OCI-LY3 (cell line): ENCODE measurements at regions not wholly inside any gene's neighbourhood (a gene's known extent, or its start where the extent isn't known, plus 50 kb on each side); places are given as distances from the start of the nearest gene placed in this dataset.

Source experiments
- H2AFZ ChIP-seq: fragments of 200-600, 300-600 bp; shearing (Covaris generic); 2 replicates; pipeline ENCODE4 v1.6.0; 2014; ENCODE audit warnings: antibody characterized with exemption, low read depth, low read length
- H3K27ac ChIP-seq: fragments of 200-600, 300-600 bp; sonication (generic); 2 replicates; pipeline ENCODE4 v1.5.1; 2014; ENCODE audit warnings: mild to moderate bottlenecking, low read length, moderate library complexity, mixed read lengths
- H3K27me3 ChIP-seq: fragments of 200-600, 300-600 bp; sonication (generic); 2 replicates; pipeline ENCODE4 v1.6.1; 2014; ENCODE audit warnings: low read depth, low read length, mixed read lengths
- H3K36me3 ChIP-seq: fragments of 200-600, 300-600 bp; sonication (generic); replicated peaks from 2 replicates; pipeline ENCODE3; 2014; ENCODE audit warnings: low read depth, low read length, mixed read lengths
- H3K4me1 ChIP-seq: fragments of 300-600, 200-600 bp; sonication (generic); 2 replicates; pipeline ENCODE4 v1.6.1; 2014; ENCODE audit warnings: low read length, mixed read lengths
- H3K4me2 ChIP-seq: fragments of 200-600, 300-600 bp; sonication (generic); 2 replicates; pipeline ENCODE4 v1.6.1; 2014; ENCODE audit warnings: low read length, mixed read lengths
- H3K4me3 ChIP-seq: fragments of 300-600, 200-600 bp; sonication (generic); 2 replicates; pipeline ENCODE4 v1.5.1; 2014; ENCODE audit warnings: antibody characterized with exemption, mild to moderate bottlenecking, low read length, moderate library complexity
- H3K79me2 ChIP-seq: fragments of 300-600, 200-600 bp; shearing (Covaris generic); 2 replicates; pipeline ENCODE4 v1.6.1; 2014; ENCODE audit warnings: mild to moderate bottlenecking, low read length, mixed read lengths
- H3K9ac ChIP-seq: fragments of 300-600, 200-600 bp; shearing (Covaris generic); 2 replicates; pipeline ENCODE4 v1.6.0; 2014; ENCODE audit warnings: mild to moderate bottlenecking, low read length, moderate library complexity
- H3K9me3 ChIP-seq: fragments of 200-600, 300-600 bp; shearing (Covaris generic); 2 replicates; pipeline ENCODE4 v1.6.1; 2014; ENCODE audit warnings: low read length, mixed read lengths; ENCODE audit not compliant: insufficient read depth
- H4K20me1 ChIP-seq: fragments of 200-600, 300-600 bp; sonication (generic); 2 replicates; pipeline ENCODE4 v1.6.1; 2016; ENCODE audit warnings: low read length, mixed read lengths; ENCODE audit not compliant: insufficient read depth
- EZH2phosphoT487 ChIP-seq: fragments of 200-600 bp; shearing (Covaris generic); IDR thresholded peaks from 2 replicates; pipeline ENCODE4 v1.6.1; 2018; ENCODE audit warnings: antibody characterized with exemption, mixed run types, low read depth
- TF ChIP-seq, protein P1 (sequence below): fragments of 200-600, 300-600 bp; sonication (generic); IDR thresholded peaks from 2 replicates; pipeline ENCODE4 v1.5.1; 2014; ENCODE audit warnings: antibody characterized with exemption, low read length, low read depth

- no peaks in the 10 kb centered on the region for H3K4me1 ChIP-seq
- H3K27ac ChIP-seq: no peak overlapping the region
- no peaks in the 10 kb centered on the region for H3K9me3 ChIP-seq
- no peak for TF ChIP-seq EZH2phosphoT487
- TF ChIP-seq, protein P1, sequence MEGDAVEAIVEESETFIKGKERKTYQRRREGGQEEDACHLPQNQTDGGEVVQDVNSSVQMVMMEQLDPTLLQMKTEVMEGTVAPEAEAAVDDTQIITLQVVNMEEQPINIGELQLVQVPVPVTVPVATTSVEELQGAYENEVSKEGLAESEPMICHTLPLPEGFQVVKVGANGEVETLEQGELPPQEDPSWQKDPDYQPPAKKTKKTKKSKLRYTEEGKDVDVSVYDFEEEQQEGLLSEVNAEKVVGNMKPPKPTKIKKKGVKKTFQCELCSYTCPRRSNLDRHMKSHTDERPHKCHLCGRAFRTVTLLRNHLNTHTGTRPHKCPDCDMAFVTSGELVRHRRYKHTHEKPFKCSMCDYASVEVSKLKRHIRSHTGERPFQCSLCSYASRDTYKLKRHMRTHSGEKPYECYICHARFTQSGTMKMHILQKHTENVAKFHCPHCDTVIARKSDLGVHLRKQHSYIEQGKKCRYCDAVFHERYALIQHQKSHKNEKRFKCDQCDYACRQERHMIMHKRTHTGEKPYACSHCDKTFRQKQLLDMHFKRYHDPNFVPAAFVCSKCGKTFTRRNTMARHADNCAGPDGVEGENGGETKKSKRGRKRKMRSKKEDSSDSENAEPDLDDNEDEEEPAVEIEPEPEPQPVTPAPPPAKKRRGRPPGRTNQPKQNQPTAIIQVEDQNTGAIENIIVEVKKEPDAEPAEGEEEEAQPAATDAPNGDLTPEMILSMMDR: no peak
- no peak overlapping the region for H3K4me2 ChIP-seq
- no peaks in the 10 kb centered on the region for H4K20me1 ChIP-seq
- no peak overlapping the region for H3K9ac ChIP-seq
- no peaks in the 10 kb centered on the region for H3K79me2 ChIP-seq
- H3K36me3 ChIP-seq: no peaks in the 10 kb centered on the region
- H3K4me3 ChIP-seq: no peak overlapping the region
- H2AFZ ChIP-seq: no peak overlapping the region
- H3K27me3 ChIP-seq: no peaks in the 10 kb centered on the region
Measured at GRCh38 chr6:141956868-141957267, 175.9 kb upstream of the GJE1 start.

DNA sequence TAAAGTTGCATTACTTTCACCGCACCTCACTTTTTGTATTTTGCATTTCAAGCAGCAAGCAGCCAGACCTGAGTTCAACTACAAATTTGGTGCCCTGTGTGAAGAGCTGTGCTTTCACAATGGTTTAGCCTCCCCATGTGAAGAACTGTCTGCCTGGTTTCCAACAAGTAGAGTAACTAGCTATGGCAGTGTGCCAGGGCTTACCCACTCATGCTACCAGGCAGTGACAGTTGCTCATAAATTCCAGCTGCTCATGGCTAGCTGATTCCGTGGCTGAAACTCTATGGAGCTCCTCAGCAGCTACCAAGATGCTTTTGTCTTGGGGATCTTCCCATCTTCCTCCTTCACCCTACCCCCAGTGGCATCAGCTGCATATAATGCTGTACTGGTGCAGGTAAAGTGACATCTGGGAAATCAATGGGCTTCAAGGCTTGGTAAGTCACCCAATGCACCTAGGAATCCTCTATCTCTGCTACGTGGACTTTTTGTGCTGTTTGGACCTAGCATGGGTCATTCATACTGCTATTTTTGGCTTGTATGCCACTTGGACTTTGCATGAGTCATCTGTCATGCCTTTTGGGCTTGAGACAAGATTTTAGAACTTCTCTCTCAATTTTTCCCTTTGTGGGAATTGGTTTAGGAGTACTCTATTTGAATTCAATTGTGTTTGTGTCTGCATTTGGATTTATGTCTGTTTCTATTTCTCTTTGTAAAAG lies 176.5 kb upstream of the GJE1 start:
- H3K79me2 ChIP-seq: no peaks in the 10 kb centered on the region
- H3K36me3 ChIP-seq: no peaks in the 10 kb centered on the region
- H3K27me3 ChIP-seq: no peaks in the 10 kb centered on the region
- H4K20me1 ChIP-seq: no peaks in the 10 kb centered on the region
- H3K4me2 ChIP-seq: no peak overlapping the region
- H3K27ac ChIP-seq: no peak overlapping the region
- no peaks in the 10 kb centered on the region for H3K4me1 ChIP-seq
- TF ChIP-seq, protein P1: no peak
- TF ChIP-seq EZH2phosphoT487: no peak
- no peak overlapping the region for H2AFZ ChIP-seq
- no peaks in the 10 kb centered on the region for H3K9me3 ChIP-seq
- H3K9ac ChIP-seq: no peak overlapping the region
- no peak overlapping the region for H3K4me3 ChIP-seq

- H2AFZ ChIP-seq: no peak overlapping the region
- TF ChIP-seq, protein P1: no peak
- TF ChIP-seq EZH2phosphoT487: no peak
- no peak overlapping the region for H3K4me3 ChIP-seq
Measured at GRCh38 chr6:141953072-141953471, 179.7 kb upstream of the GJE1 start.

DNA sequence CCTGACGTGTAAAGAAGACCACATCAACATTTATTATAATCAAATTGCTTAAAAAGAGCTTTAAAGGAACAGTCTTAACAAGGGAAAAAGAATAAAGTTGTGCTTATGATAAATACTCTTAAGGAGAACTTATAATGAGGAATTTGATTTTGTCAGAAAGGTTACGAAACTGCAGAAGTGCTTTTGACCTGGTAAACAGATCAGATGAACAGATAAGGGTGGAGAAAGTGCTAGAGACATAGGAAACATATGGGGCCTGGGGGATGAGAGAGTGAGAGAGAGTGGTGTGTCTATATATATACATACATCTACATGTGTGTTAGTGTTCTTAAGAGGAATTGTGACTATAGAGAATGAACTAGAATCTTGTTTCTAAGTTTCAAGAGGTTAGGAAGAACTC lies 186.2 kb upstream of the GJE1 start:
- TF ChIP-seq, protein P1: no peak
- TF ChIP-seq EZH2phosphoT487: no peak
- no peaks in the 10 kb centered on the region for H3K79me2 ChIP-seq

More at GRCh38 chr6:141953072-141953471, 179.7 kb upstream of the GJE1 start:
- H3K36me3 ChIP-seq: no peaks in the 10 kb centered on the region
- no peak overlapping the region for H3K27ac ChIP-seq
- no peaks in the 10 kb centered on the region for H3K79me2 ChIP-seq
- no peak overlapping the region for H3K4me2 ChIP-seq
- no peaks in the 10 kb centered on the region for H3K27me3 ChIP-seq
- no peaks in the 10 kb centered on the region for H4K20me1 ChIP-seq
- no peaks in the 10 kb centered on the region for H3K4me1 ChIP-seq
- H3K9ac ChIP-seq: no peak overlapping the region
- H3K9me3 ChIP-seq: no peaks in the 10 kb centered on the region

More for the DNA sequence above, 186.2 kb upstream of the GJE1 start:
- Histone ChIP-seq H3K36me3 (no peaks in the 10 kb centered on the region), H3K4me1 (no peaks in the 10 kb centered on the region), H3K27me3 (no peaks in the 10 kb centered on the region), H3K27ac (no peak overlapping the region), H3K4me3 (no peak overlapping the region), H3K4me2 (no peak overlapping the region), H3K9ac (no peak overlapping the region), H4K20me1 (no peaks in the 10 kb centered on the region), H3K9me3 (no peaks in the 10 kb centered on the region), H2AFZ (no peak overlapping the region)
